Stimulated activated CD8-positive, alpha-beta memory T cell treated with anti-CD3 and anti-CD28 coated beads, Interleukin-12 subunit alpha, Interleukin-12 subunit beta, amount 100 ng/mL, for 4 hours (primary cell): ENCODE measurements at regions not wholly inside any gene's neighbourhood (a gene's known extent, or its start where the extent isn't known, plus 50 kb on each side); places are given as distances from the start of the nearest gene placed in this dataset.
"Not testable (repeated sequence)": the region's sequence is repeated elsewhere in the genome, so short reads cannot be mapped to it uniquely, and the experiment has no call there.

Source experiments
- DNase-seq: peaks from one replicate; pipeline ENCODE4 v3.0.0-alpha.2; 2020; ENCODE audit warnings: low read depth

DNA sequence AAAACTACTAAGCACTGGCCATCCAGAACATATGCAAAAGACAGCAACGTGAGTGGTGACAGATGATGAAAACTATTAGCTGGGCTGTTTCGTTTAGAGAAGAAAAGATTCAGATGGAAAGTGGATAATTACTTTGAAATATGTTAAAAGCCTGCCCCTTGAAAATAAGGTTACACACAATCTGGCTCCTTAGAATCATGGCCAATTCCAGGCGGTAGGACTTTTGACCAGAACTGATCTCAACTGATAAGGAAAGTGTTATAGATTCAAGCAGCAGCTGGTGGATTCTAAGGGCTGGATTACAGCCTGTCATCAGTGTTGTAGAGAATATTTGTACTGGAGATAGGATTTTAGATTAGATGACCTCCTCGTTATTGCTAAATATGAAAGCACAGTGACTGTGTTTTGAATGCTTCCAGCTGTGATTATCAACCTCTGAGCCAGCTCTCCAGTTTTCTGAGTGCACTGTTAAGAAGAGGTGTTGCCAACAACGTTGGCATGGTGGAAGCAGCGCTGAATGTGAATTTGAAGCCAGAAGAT lies 75.1 kb downstream of the KBTBD2 start:
- DNase-seq, result not testable (repeated sequence)

DNA sequence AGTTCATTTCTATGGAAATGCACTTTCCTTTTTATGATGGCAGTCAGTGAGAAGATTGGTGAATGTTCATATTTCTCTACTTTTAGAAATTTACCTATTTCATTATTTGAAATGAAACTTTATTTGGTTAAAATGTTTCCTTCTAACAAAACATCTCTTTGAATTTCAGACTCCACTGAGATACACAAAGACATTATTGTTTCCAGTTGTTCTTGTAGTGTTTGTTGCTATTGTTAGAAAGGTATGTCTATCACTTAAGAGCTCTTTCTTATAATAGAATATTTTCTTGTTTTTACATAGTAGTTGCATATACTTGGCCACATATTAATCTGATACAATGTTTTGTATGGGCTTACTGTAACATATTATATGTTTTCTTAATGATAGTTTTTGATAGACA lies 76.8 kb downstream of the KBTBD2 start:
- not testable (repeated sequence) for DNase-seq

DNA sequence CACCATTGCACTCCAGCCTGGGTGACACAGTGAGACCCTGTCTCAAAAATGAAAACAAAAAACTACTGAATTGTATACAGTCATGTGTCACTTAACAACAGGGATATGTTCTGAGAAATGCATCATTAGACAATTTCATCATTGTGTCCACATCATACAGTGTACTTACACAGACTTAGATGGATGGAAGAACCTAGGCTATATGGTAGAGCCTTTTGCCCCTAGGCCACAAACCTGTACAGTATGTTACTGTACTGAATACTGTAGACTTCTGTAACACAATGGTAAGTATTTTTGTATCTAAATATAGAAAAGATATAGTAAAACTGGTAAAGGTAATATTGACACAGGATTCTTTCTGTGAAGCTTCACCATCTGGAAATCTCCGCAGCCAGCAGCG lies 81.7 kb downstream of the KBTBD2 start:
- no peak for DNase-seq

DNA sequence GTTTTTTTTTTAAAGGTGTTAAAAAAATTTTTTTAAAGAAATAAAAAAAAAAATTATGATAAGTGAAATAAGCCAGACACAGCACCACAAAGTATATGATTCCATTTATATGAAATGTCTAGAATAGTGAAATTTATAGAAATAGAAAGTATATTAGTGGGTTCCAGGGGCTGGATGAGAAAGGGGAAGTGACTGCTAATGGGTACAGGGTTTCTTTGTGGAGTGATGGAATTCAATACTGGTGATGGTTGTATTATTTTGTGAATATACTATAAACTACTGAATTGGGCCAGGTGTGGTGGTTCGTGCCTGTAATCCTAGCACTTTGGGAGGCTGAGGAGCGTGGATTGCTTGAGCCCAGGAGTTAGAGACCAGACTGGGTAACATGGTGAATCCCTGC lies 82.2 kb downstream of the KBTBD2 start:
- DNase-seq, result no peak

DNA sequence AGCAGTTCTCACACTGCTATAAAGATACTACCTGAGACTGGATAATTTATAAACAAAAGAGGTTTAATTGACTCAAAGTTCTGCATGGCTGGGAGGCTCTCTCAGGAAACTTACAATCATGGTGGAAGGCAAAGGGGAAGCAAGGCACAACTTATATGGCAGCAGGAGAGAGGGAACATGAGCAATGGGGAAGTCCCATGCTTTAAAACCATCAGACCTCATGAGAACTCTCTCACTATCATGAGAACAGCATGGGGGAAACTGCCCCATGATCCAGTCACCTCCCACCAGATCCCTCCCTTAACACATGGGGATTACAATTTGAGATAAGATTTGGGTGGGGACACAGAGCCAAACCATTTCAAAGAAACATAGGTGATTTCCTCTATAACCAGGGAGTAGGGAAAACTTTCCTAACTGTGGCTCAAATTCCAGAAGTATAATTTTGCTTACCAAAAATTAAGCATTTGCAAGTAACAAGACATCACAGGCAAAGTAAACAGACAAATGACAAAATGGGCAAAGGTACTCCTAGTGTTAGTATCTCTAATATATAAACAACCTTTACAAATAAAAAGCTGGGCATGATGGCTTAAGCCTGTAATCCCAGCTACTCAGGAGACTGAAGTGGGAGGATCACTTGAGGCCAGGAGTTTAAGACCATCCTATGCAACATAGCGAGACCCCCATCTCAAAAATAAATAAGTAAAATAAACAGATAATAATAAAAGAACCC lies 88.0 kb downstream of the KBTBD2 start:
- DNase-seq, result no peak

DNA sequence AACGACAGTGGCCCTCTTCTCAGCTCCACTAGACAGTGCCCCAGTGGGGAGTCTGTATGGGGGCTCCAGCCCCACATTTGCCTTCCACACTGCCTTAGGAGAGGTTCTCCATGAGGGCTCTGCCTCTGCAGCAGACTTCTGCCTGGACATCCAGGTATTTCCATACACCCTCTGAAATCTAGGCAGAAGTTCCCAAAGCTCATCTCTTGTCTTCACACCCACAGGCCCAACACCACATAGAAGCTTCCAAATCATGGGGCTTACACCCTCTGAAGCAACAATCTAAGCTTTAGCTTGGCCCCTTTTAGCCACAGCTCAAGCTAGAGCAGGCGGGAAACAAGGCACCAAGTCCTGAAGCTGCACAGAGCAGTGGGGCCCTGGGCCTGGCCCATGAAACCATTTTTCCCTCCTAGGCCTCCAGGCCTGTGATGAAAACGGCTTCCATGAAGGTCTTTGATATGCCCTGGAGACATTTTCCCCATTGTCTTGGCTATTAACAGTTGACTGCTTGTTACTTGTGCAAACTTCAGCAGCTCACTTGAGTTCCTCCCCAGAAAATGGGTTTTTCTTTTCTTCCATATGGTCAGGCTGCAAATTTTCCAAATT lies 89.2 kb downstream of the KBTBD2 start:
- no peak for DNase-seq

DNA sequence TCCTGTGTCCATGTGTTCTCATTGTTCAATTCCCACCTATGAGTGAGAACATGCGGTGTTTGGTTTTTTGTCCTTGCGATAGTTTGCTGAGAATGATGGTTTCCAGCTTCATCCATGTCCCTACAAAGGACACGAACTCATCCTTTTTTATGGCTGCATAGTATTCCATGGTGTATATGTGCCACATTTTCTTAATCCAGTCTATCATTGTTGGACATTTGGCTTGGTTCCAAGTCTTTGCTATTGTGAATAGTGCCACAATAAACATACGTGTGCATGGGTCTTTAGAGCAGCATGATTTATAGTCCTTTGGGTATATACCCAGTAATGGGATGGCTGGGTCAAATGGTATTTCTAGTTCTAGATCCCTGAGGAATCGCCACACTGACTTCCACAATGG lies 98.5 kb downstream of the KBTBD2 start:
- DNase-seq, result not testable (repeated sequence)

DNA sequence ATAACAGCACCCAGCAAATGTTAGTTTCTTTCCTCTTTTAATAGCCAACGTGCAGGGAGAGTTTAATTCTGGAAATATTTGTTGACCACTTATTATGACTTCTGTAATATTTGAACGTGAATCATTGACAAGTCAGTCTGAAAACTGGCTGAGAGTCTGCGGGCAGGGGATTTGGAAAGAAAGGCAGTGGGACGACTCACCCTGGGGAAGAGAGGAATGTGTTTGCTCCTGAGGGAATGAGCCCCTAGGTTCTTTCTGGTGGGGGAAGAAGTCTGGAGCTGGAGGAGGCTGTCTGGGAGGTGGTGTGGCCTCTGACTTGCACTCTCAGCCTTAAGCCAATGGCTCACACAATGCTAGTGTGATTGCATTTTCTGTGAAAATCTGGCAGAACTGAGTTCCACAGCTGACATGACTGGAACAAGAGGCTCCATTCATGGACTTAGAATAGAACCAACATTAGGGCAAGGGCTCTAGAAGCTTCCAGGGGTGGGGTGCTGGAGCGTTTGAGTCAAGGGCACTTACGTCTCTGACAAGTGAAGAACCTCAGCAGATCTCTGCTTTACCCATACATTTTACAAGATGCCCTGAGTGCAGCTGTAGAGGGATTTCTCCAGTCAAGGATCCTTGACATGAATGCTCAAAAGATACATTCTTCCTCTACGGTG lies 100.7 kb downstream of the KBTBD2 start:
- DNase-seq, result not testable (repeated sequence)

DNA sequence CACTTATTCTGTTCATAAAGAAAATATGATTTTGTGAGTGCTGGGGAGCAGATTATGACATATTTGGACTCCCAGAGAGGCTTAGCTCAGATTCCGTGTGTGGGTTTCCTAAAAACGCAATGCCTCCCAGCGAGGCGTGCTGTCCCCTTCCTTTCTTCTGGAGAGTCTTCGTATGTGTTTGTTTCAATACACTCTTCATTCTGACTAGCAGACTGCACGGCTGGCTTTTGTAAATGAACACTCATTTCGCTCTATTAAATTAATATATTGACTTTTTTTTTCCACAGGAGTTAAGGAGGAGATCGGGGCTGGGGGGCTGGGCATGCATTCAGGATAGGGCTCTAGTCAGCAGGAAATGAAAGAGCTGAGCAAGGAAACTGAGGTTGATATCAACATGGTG lies 102.3 kb downstream of the KBTBD2 start:
- DNase-seq, result not testable (repeated sequence)

DNA sequence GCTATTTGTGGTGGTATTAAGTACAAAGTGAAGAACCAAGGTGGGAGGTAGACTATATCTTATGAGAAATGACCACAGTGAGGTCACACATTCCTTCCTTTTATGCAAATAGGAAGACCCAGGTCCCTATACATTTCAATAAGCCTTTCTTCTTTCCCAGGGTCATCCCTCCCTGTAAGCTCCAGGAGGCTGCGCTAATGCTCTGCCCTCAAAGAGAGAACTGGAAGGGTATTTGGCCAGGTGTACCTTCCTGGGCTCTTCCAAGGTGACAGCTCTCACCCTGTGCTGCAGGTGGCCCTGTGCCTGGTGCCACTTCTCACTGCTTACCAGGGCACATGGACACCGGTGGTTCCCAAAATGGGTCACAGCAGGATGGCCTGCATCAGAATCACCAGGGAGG lies 103.4 kb downstream of the KBTBD2 start:
- not testable (repeated sequence) for DNase-seq

DNA sequence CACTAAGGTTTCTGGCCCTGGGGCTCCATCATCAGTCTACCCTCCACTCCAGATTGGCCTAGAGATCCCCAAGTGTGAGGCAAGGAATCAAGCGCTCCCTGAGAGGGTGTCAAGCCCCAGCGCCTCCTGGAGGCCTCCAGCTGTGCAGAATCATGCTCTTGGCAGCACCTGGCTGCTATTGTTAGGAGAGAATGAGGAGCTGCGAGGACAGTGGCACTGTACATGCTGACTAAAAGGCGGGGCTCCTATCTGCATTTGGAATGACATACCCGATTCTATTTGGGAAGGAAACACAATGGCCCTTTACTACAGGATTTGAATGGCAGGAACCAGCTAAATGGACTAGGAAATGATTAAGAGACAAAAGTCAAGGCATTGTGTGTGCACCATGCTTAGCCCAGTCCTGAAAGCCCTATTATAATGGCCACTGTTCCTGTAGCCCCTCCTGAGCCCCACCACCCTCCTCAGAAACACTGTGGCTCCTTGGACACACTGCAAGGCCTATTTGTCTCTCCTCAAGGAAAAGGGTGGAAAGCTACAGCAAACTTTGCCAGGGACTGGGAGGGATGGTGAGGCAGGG lies 106.1 kb downstream of the KBTBD2 start:
- DNase-seq, result not testable (repeated sequence)

DNA sequence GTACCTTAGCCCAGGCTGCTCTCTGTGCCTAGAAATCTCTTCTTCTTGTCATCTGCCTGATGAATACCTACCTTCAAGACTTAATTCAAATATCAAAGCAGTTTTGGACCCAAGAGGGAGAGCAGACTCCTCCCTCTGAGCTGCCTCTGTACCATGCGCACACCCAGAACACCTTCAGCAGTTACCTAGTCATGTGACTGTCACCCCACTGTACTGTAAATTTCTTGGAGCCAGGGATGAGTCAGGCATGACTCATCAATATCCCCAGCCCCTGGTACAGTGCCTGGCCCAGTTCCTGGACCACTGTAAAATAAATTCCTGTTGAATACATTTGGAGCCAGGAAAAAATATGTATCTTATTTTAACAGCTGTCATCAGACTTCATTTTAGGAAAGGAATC lies 111.7 kb downstream of the KBTBD2 start:
- not testable (repeated sequence) for DNase-seq

DNA sequence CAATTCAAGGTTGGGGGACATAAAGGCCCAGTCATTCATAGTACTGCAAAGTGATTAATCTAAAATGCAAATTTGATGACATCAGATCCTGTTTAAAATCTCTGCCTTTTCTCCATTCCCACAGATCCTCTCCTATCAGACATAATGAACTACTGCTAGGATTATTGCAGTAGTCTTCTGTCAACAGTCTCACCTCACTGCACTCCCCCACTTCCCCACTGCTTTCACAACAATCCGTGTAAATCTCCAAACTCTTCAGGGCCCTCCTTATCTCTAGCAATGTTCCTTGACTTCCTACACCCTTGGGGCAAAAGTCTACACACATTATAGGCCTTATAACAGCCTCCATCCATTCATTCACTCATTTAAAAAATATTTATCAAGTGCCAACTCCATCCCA lies 112.4 kb downstream of the KBTBD2 start:
- no peak for DNase-seq

DNA sequence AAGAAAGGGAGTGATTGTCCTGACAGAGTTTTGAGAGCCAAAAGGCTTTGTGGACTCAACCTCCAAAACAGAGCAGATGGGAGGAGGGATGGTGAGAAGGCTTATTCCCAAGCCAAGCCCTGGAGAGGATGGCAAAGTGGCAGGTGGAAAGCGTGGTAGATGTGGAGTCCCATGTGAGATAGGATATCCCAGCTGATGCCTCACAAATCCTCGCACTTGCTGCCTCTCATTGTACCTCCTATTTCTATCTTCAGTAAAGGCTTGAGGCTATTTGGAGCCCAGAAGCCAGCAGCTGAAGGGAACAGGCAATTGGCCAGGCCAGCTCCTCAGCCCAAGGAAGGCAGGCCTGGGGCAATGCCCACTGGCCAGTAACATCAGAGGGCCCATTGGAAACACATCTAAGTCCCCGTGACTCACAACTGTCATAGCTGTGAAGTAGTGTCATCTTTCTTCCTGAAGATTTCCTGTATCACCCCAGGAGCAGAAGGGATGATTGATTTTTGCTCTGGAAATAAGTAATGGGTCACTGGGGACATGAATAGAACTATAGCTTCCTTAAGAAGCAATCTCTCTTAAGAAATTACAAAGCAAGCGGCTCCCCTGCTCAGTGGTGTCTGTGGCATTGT lies 114.4 kb downstream of the KBTBD2 start:
- DNase-seq, result not testable (repeated sequence)

DNA sequence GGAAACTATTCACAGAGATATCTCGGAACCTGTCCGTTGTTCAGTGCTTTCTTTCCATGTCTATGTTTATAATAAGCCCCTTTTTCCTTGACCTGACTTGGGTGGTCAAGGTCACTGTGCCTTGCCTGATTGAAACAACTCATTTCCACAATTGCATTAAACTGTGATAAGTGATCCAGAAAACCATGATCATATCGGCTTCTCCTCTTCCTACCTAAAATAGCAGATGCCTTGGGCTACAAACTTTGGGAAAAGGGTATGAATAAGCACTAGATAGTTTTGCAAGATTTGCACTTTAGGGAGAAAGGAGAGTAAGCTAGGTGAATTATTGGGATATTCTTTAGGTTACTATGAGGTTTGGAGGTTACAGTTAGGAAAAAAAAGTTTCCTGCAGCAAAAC lies 115.2 kb downstream of the KBTBD2 start:
- not testable (repeated sequence) for DNase-seq

DNA sequence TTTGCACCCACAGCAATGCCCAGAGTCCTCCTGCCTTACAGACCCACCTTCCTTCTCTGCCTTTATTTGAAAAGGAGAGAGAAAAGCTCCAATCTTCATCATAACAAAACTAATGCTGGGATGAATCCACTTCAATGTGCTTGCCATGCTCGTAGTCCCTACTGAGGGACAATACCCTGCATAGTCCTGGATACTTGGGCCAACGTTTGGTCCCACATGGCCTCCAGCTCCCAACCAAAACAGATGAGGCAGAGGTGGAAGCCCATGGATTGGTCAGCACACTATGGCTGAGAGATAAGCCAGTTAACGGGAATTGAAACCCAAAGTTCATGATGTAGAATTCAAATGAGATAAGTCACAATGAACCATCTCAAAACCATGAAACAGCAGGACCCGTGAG lies 115.8 kb downstream of the KBTBD2 start:
- not testable (repeated sequence) for DNase-seq

DNA sequence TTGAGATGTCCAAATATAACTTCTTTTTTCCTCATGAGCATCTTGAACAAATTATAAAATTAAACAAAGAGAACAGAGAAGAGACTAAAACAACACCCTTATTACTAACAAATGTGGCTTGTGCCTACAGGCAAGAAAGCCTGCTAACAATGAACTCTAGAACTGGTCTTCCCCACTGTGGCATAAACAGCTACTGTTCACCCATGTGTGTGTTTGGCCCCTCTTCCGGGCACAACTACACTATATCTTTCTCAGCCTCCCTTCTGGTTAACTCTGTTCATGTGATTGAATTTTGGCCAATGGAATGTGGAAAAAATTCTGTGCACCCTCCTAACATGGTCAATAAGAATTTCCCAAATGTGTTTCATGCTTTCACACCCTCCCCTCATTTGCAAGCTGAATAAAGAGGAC lies 117.0 kb downstream of the KBTBD2 start:
- DNase-seq, result no peak

DNA sequence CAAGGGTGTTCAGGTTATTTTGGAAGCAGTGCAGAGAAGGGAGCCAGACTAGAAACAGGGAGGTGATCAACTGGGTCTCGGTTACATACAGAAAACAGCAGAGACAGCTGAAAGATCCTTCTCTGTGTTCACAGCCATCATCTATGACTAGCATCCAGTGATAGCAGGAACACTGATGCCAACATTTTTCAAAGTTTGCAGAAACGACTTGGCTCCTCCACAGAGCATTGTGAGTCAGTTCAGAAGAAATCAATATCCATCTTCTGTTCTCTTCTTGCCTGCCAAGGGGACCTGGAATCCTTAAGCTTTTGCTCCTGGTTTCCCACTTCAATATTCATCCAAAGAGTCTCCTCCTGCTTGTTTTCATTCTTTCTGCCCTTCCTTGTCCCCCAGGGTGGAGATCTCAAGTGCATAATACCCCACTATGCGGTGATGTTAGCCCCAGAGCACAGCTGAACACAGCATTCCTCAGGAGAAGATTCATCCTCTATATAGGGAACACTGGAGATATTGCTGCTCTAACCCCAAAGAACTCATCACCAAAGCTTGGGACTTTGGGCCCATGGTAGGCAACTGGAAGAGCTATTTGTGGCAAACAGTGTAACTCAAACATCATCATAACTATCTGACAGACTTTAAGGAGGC lies 122.6 kb downstream of the KBTBD2 start:
- DNase-seq, result not testable (repeated sequence)

DNA sequence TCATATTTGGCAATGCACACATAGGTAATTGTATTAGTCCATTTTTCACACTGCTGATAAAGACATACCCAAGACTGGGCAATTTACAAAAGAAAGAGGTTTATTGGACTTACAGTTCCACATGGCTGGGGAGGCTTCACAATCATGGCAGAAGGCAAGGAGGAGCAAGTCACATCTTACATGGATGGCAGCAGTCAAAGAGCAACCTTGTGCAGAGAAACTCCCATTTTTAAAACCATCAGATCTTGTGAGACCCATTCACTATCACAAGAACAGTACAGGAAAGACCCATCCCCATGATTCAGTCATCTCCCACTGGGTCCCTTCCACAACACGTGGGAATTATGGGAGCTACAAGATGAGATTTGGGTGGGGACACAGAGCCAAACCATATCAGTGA lies 123.2 kb downstream of the KBTBD2 start:
- DNase-seq, result not testable (repeated sequence)

DNA sequence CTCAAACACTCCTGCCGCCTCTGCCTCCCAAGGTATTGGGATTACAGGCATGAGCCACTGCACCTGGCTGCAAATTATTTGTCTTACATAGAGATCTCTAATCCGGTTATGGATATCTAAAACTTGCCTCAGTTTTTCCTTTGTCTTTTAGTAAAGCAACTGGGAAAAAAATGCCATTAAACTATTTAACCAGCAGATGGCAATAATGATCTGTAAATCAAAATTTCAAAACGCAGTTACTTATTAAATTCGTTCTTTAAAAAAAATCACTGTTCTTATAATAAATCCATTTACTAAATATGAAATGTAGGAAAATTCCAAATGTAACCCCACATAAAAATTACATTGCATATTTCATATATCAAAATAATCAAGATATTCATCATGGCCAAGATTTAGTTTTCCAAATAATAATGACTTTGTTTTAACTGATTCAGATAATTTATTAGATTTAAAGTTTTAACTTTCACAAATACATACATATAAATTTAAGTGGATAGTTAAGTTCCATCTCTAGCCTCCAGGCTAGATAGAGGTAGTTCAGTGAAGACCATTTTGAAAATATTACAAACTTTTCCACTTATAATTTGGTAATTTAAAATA lies 125.8 kb downstream of the KBTBD2 start:
- not testable (repeated sequence) for DNase-seq

DNA sequence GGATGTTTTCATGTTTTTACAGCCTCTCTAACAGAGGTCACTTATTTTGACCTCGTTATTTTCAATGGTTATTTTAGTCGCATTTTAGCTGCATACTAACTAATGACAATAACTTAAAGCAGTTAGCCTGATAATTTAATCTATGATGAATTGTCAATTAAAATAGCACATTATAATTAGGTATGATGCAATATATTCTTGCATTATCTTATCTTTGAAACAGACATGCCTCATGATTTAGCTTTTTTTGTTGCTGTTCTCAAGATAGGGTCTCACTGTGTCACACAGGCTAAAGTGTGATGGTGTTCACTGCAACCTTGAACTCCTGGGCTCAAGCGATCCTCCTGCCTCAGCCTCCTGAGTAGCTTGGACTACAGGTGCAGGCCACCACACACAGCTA lies 126.4 kb downstream of the KBTBD2 start:
- no peak for DNase-seq
